Neural cell (in vitro differentiated cells): ENCODE measurements at regions not wholly inside any gene's neighbourhood (a gene's known extent, or its start where the extent isn't known, plus 50 kb on each side); places are given as distances from the start of the nearest gene placed in this dataset.

ENCODE experiments used
- H2AFZ ChIP-seq: fragments of 200-600, 300-800 bp; sonication (generic), shearing (Covaris generic); 2 replicates; pipeline ENCODE4 v1.6.0; 2014; ENCODE audit warnings: low read depth, mild to moderate bottlenecking, antibody characterized with exemption, low read length, moderate library complexity
- H3F3A ChIP-seq: fragments of 200-600 bp; shearing (Covaris generic); 2 replicates; pipeline ENCODE4 v1.6.1; 2016; ENCODE audit warnings: mild to moderate bottlenecking, moderate library complexity, mixed read lengths, antibody characterized with exemption, low read length; ENCODE audit not compliant: insufficient read depth, poor library complexity, severe bottlenecking
- H3K27ac ChIP-seq: fragments of 200-600, 300-800 bp; sonication (generic), shearing (Covaris generic); 2 replicates; pipeline ENCODE4 v1.5.1; 2014; ENCODE audit warnings: mild to moderate bottlenecking, low read length, moderate library complexity
- H3K27me3 ChIP-seq: fragments of 300-800, 200-600 bp; sonication (generic), shearing (Covaris generic); 2 replicates; pipeline ENCODE4 v1.6.0; 2014; ENCODE audit warnings: mild to moderate bottlenecking, low read depth, low read length, moderate library complexity; ENCODE audit not compliant: insufficient read depth
- H3K36me3 ChIP-seq: fragments of 300-800, 200-600 bp; sonication (generic), shearing (Covaris generic); 2 replicates; pipeline ENCODE4 v1.5.1; 2014; ENCODE audit warnings: mild to moderate bottlenecking, antibody characterized with exemption, low read length, moderate library complexity; ENCODE audit not compliant: insufficient read depth
- H3K4me2 ChIP-seq: fragments of 300-800, 200-600 bp; sonication (generic), shearing (Covaris generic); 2 replicates; pipeline ENCODE4 v1.6.0; 2014; ENCODE audit warnings: mild to moderate bottlenecking, low read length
- H3K4me3 ChIP-seq: fragments of 300-800, 200-600 bp; sonication (generic), shearing (Covaris generic); 2 replicates; pipeline ENCODE4 v1.5.1; 2014; ENCODE audit warnings: mild to moderate bottlenecking, low read length, moderate library complexity
- H3K79me2 ChIP-seq: fragments of 200-600 bp; shearing (Covaris generic); replicated peaks from 2 replicates; pipeline ENCODE4 v1.6.0; 2014; ENCODE audit warnings: mild to moderate bottlenecking, low read length, moderate library complexity; ENCODE audit not compliant: insufficient read depth
- H3K9ac ChIP-seq: fragments of 300-800, 200-600 bp; sonication (generic), shearing (Covaris generic); 2 replicates; pipeline ENCODE4 v1.6.1; 2016; ENCODE audit warnings: mild to moderate bottlenecking, low read length, mixed read lengths
- H3K9me2 ChIP-seq: fragments of 200-600 bp; shearing (Covaris generic); 2 replicates; pipeline ENCODE4 v1.6.1; 2016; ENCODE audit warnings: mild to moderate bottlenecking, low read length, mixed read lengths; ENCODE audit not compliant: insufficient read depth
- H3K9me3 ChIP-seq: fragments of 200-600, 300-800 bp; sonication (generic), shearing (Covaris generic); 2 replicates; pipeline ENCODE4 v1.6.1; 2016; ENCODE audit warnings: mild to moderate bottlenecking, mixed run types, low read length, moderate library complexity, mixed read lengths
- H4K20me1 ChIP-seq: fragments of 200-600 bp; shearing (Covaris generic); 2 replicates; pipeline ENCODE4 v1.6.1; 2016; ENCODE audit warnings: mild to moderate bottlenecking, mixed run types; ENCODE audit not compliant: insufficient read depth
- CTCF ChIP-seq: fragments of 450-650 bp; IDR thresholded peaks from 2 replicates; pipeline ENCODE4 v1.5.1; 2014; ENCODE audit warnings: antibody characterized with exemption, mild to moderate bottlenecking, moderate library complexity; ENCODE audit not compliant: poor library complexity, severe bottlenecking
- EP300 ChIP-seq: fragments of 450-650 bp; conservative IDR thresholded peaks from 2 replicates; pipeline ENCODE4 v1.6.1; 2014; ENCODE audit warnings: antibody characterized with exemption, mild to moderate bottlenecking, moderate library complexity; ENCODE audit not compliant: poor library complexity, severe bottlenecking
- EZH2 ChIP-seq: fragments of 200-600, 300-800 bp; shearing (Covaris generic), sonication (generic); IDR thresholded peaks from 2 replicates; pipeline ENCODE4 v1.6.1; 2014; ENCODE audit warnings: antibody characterized with exemption, low read length, borderline replicate concordance, mild to moderate bottlenecking; ENCODE audit not compliant: insufficient read depth, poor library complexity, severe bottlenecking
- MXI1 ChIP-seq: fragments of 450-650 bp; conservative IDR thresholded peaks from 2 replicates; pipeline ENCODE4 v1.6.1; 2014; ENCODE audit warnings: antibody characterized with exemption, mild to moderate bottlenecking; ENCODE audit not compliant: poor library complexity, severe bottlenecking
- POLR2AphosphoS5 ChIP-seq: IDR thresholded peaks from 2 replicates; pipeline ENCODE4 v1.6.1; 2012
- RAD21 ChIP-seq: fragments of 450-650 bp; conservative IDR thresholded peaks from 2 replicates; pipeline ENCODE4 v1.6.1; 2014; ENCODE audit warnings: antibody characterized with exemption, mild to moderate bottlenecking, moderate library complexity
- REST ChIP-seq: IDR thresholded peaks from 2 replicates; pipeline ENCODE4 v1.6.1; 2012; ENCODE audit warnings: borderline replicate concordance
- SMC3 ChIP-seq: fragments of 450-650 bp; conservative IDR thresholded peaks from 2 replicates; pipeline ENCODE4 v1.6.1; 2014; ENCODE audit warnings: antibody characterized with exemption, mild to moderate bottlenecking, moderate library complexity; ENCODE audit not compliant: poor library complexity
- TAF1 ChIP-seq: IDR thresholded peaks from 2 replicates; pipeline ENCODE4 v1.6.1; 2012; ENCODE audit warnings: low read depth

- Histone ChIP-seq H3K9ac (no peak overlapping the region), H4K20me1 (no peaks in the 10 kb centered on the region), H3K4me3 (no peak overlapping the region), H3K27me3 (no peaks in the 10 kb centered on the region), H3K9me3 (no peaks in the 10 kb centered on the region), H2AFZ (no peak overlapping the region), H3K27ac (no peak overlapping the region), H3K4me2 (no peak overlapping the region), H3K79me2 (no peaks in the 10 kb centered on the region), H3K9me2 (no peaks in the 10 kb centered on the region), H3F3A (no peaks in the 10 kb centered on the region), H3K36me3 (no peaks in the 10 kb centered on the region)
- no peak for TF ChIP-seq POLR2AphosphoS5
- TF ChIP-seq RAD21: no peak
- TF ChIP-seq EP300: no peak
- TF ChIP-seq SMC3: no peak
- no peak for TF ChIP-seq EZH2
- TF ChIP-seq MXI1: no peak
- TF ChIP-seq TAF1: no peak
- no peak for TF ChIP-seq REST
- no peak for TF ChIP-seq CTCF
Observed at GRCh38 chr12:78330131-78330530, 499.4 kb downstream of the NAV3 start.

GRCh38 chr12:78331181-78331580 lies 500.5 kb downstream of the NAV3 start:
- no peak overlapping the region for H3K4me2 ChIP-seq
- no peaks in the 10 kb centered on the region for H4K20me1 ChIP-seq
- H3F3A ChIP-seq: no peaks in the 10 kb centered on the region
- no peaks in the 10 kb centered on the region for H3K27me3 ChIP-seq
- H3K4me3 ChIP-seq: no peak overlapping the region
- no peaks in the 10 kb centered on the region for H3K36me3 ChIP-seq
- no peaks in the 10 kb centered on the region for H3K9me3 ChIP-seq
- TF ChIP-seq SMC3: no peak
- TF ChIP-seq EZH2: no peak
- no peak for TF ChIP-seq REST
- TF ChIP-seq RAD21: no peak
- TF ChIP-seq TAF1: no peak
- no peak for TF ChIP-seq POLR2AphosphoS5
- no peak for TF ChIP-seq MXI1
- TF ChIP-seq CTCF: no peak
- no peak for TF ChIP-seq EP300
- H3K9me2 ChIP-seq: no peaks in the 10 kb centered on the region
- no peaks in the 10 kb centered on the region for H3K79me2 ChIP-seq
- H3K27ac ChIP-seq: no peak overlapping the region
- no peak overlapping the region for H2AFZ ChIP-seq
- no peak overlapping the region for H3K9ac ChIP-seq
